H9 (cell line): ENCODE measurements at regions not wholly inside any gene's neighbourhood (a gene's known extent, or its start where the extent isn't known, plus 50 kb on each side); places are given as distances from the start of the nearest gene placed in this dataset.

Experiments used
- DNase-seq: peaks from one replicate; pipeline ENCODE4 v3.0.0-alpha.2; 2017
- H2AFZ ChIP-seq: one replicate; pipeline ENCODE4 v1.6.1; 2013; ENCODE audit warnings: mild to moderate bottlenecking, low read length, control low read depth, moderate library complexity
- H2AK5ac ChIP-seq: 2 replicates; pipeline ENCODE4 v1.6.1; 2013; ENCODE audit warnings: low read length, control low read depth, mixed read lengths; ENCODE audit not compliant: insufficient read length
- H2BK120ac ChIP-seq: one replicate; pipeline ENCODE4 v1.6.1; 2013; ENCODE audit warnings: low read depth, mild to moderate bottlenecking, low read length, control low read depth, inconsistent platforms; ENCODE audit not compliant: poor library complexity, severe bottlenecking
- H2BK12ac ChIP-seq: 2 replicates; pipeline ENCODE4 v1.6.1; 2013; ENCODE audit warnings: low read length, control low read depth, mixed read lengths, low read depth; ENCODE audit not compliant: insufficient read length
- H2BK15ac ChIP-seq: 2 replicates; pipeline ENCODE4 v1.6.1; 2013; ENCODE audit warnings: low read depth, low read length, control low read depth
- H2BK20ac ChIP-seq: one replicate; pipeline ENCODE4 v1.6.1; 2013; ENCODE audit warnings: low read depth, mild to moderate bottlenecking, low read length, control low read depth, inconsistent platforms; ENCODE audit not compliant: poor library complexity, severe bottlenecking
- H2BK5ac ChIP-seq: 2 replicates; pipeline ENCODE4 v1.6.1; 2013; ENCODE audit warnings: low read length, control low read depth, mixed read lengths; ENCODE audit not compliant: insufficient read length
- H3K14ac ChIP-seq: 2 replicates; pipeline ENCODE4 v1.6.1; 2013; ENCODE audit warnings: low read length, control low read depth; ENCODE audit not compliant: insufficient read depth
- H3K18ac ChIP-seq: 2 replicates; pipeline ENCODE4 v1.6.1; 2013; ENCODE audit warnings: low read depth, mild to moderate bottlenecking, mixed read lengths, low read length, control low read depth; ENCODE audit not compliant: insufficient read length
- H3K23ac ChIP-seq: 2 replicates; pipeline ENCODE4 v1.6.1; 2013; ENCODE audit warnings: low read length, control low read depth, mixed read lengths, low read depth; ENCODE audit not compliant: insufficient read length
- H3K23me2 ChIP-seq: 2 replicates; pipeline ENCODE4 v1.6.1; 2013; ENCODE audit warnings: low read depth, mild to moderate bottlenecking, mixed read lengths, low read length, control low read depth; ENCODE audit not compliant: insufficient read length, poor library complexity, severe bottlenecking
- H3K27ac ChIP-seq: 2 replicates; pipeline ENCODE4 v1.5.1; 2013; ENCODE audit warnings: low read length, control low read depth, mixed read lengths, low read depth; ENCODE audit not compliant: insufficient read length
- H3K27me3 ChIP-seq: 2 replicates; pipeline ENCODE4 v1.6.1; 2013; ENCODE audit warnings: low read length, control low read depth, inconsistent platforms; ENCODE audit not compliant: insufficient read depth
- H3K4ac ChIP-seq: 2 replicates; pipeline ENCODE4 v1.6.1; 2013; ENCODE audit warnings: low read depth, mild to moderate bottlenecking, control low read depth, inconsistent platforms, low read length, moderate library complexity
- H3K4me1 ChIP-seq: 2 replicates; pipeline ENCODE4 v1.6.1; 2013; ENCODE audit warnings: low read length, control low read depth, inconsistent platforms; ENCODE audit not compliant: insufficient read depth
- H3K4me2 ChIP-seq: 2 replicates; pipeline ENCODE4 v1.6.1; 2013; ENCODE audit warnings: low read length, control low read depth, mixed read lengths; ENCODE audit not compliant: insufficient read length, insufficient read depth
- H3K56ac ChIP-seq: 2 replicates; pipeline ENCODE4 v1.6.1; 2013; ENCODE audit warnings: low read depth, mild to moderate bottlenecking, mixed read lengths, low read length, control low read depth; ENCODE audit not compliant: insufficient read length
- H3K79me1 ChIP-seq: 2 replicates; pipeline ENCODE4 v1.6.1; 2013; ENCODE audit warnings: low read depth, mild to moderate bottlenecking, moderate library complexity, low read length, control low read depth, inconsistent platforms; ENCODE audit not compliant: insufficient read depth, poor library complexity, severe bottlenecking
- H3K79me2 ChIP-seq: 2 replicates; pipeline ENCODE4 v1.6.1; 2013; ENCODE audit warnings: low read length, control low read depth, inconsistent platforms; ENCODE audit not compliant: insufficient read depth
- H3K9ac ChIP-seq: 2 replicates; pipeline ENCODE4 v1.6.1; 2013; ENCODE audit warnings: low read length, control low read depth, mixed read lengths; ENCODE audit not compliant: insufficient read length; ENCODE audit errors: extremely low read depth
- H3K9me3 ChIP-seq: one replicate; pipeline ENCODE4 v1.6.1; 2013; ENCODE audit warnings: low read depth, low read length, inconsistent platforms; ENCODE audit not compliant: control insufficient read depth
- H3T11ph ChIP-seq: one replicate; pipeline ENCODE4 v1.6.1; 2013; ENCODE audit warnings: mild to moderate bottlenecking, low read length, control low read depth, inconsistent platforms
- H4K20me1 ChIP-seq: one replicate; pipeline ENCODE4 v1.6.1; 2013; ENCODE audit not compliant: control insufficient read depth, insufficient read length, insufficient read depth
- H4K5ac ChIP-seq: 2 replicates; pipeline ENCODE4 v1.6.1; 2013; ENCODE audit warnings: low read depth, mild to moderate bottlenecking, mixed read lengths, low read length, control low read depth; ENCODE audit not compliant: insufficient read length
- H4K8ac ChIP-seq: replicated peaks from 2 replicates; pipeline ENCODE4 v1.6.1; 2013; ENCODE audit warnings: low read length, control low read depth, mixed read lengths, low read depth; ENCODE audit not compliant: insufficient read length
- H4K91ac ChIP-seq: 2 replicates; pipeline ENCODE4 v1.6.1; 2013; ENCODE audit warnings: low read depth, mild to moderate bottlenecking, moderate library complexity, mixed read lengths, low read length, control low read depth; ENCODE audit not compliant: insufficient read length
- H3K27ac Mint-ChIP-seq, 3 experiments: 2 replicates in 2 of 3; 3 replicates in 1 of 3; pipeline ENCODE4 v1.8.0; 2020 to 2021; ENCODE audit warnings: mixed read lengths in 3 of 3, mild to moderate bottlenecking in 1 of 3, moderate library complexity in 1 of 3
- H3K27me3 Mint-ChIP-seq: 2 replicates; pipeline ENCODE4 v1.8.0; 2021; ENCODE audit warnings: low read depth, mild to moderate bottlenecking, moderate library complexity, mixed read lengths
- H3K36me3 Mint-ChIP-seq, 3 experiments: 2 replicates in 2 of 3; 3 replicates in 1 of 3; pipeline ENCODE4 v1.8.0; 2020 to 2021; ENCODE audit warnings: low read depth in 3 of 3, mixed read lengths in 3 of 3; ENCODE audit not compliant: insufficient read depth in 1 of 3
- H3K4me1 Mint-ChIP-seq, 2 experiments: 2 replicates each; pipeline ENCODE4 v1.8.0; 2020; ENCODE audit warnings: mixed read lengths in 2 of 2
- H3K4me3 Mint-ChIP-seq, 2 experiments: 2 replicates in 1 of 2; 3 replicates in 1 of 2; pipeline ENCODE4 v1.8.0; 2020 to 2021; ENCODE audit warnings: mild to moderate bottlenecking in 2 of 2, mixed read lengths in 2 of 2, moderate library complexity in 1 of 2
- H3K9me3 Mint-ChIP-seq, 2 experiments: 2 replicates in 1 of 2; 3 replicates in 1 of 2; pipeline ENCODE4 v1.8.0; 2020; ENCODE audit warnings: mild to moderate bottlenecking in 2 of 2, mixed read lengths in 2 of 2, moderate library complexity in 1 of 2
- CTCF ChIP-seq: fragments of 200-600 bp; sonication (generic); conservative IDR thresholded peaks from 3 replicates; pipeline ENCODE4 v1.8.0; 2021; ENCODE audit warnings: antibody characterized with exemption, mild to moderate bottlenecking
- WGBS: extraction: QIAGEN DNeasy Blood & Tissue Kit; methylation state at CpG from one replicate; pipeline ENCODE4 v1.1.7; 2013; ENCODE audit warnings: missing lambda C conversion rate, low lambda C conversion rate, mixed read lengths; ENCODE audit not compliant: insufficient read length; ENCODE audit errors: extremely low coverage; 5-methylcytosine and 5-hydroxymethylcytosine counted together

- no peaks in the 10 kb centered on the region for H3K79me2 ChIP-seq
- no peak overlapping the region for H2BK12ac ChIP-seq
- H3K23ac ChIP-seq = no peak overlapping the region
- no peak overlapping the region for H2BK120ac ChIP-seq
- no peak overlapping the region for H2BK20ac ChIP-seq
- no peaks in the 10 kb centered on the region for H3K27me3 Mint-ChIP-seq
- no peak overlapping the region for H3K4me3 Mint-ChIP-seq
- no peak overlapping the region for H2AK5ac ChIP-seq
- no peak overlapping the region; a peak in 1 of 7 replicates for H3K27ac Mint-ChIP-seq
- H3K4ac ChIP-seq = no peak overlapping the region
- H3K27me3 ChIP-seq = no peaks in the 10 kb centered on the region
- WGBS = no CpG with 5 or more reads among the region's 2 CpGs
- no peaks in the 10 kb centered on the region for H3K9me3 Mint-ChIP-seq
- H3K14ac ChIP-seq = no peak overlapping the region
- no peaks in the 10 kb centered on the region for H3K4me1 ChIP-seq
- H3K56ac ChIP-seq = no peak overlapping the region
- DNase-seq = no peak
- no peak for TF ChIP-seq CTCF
- no peak overlapping the region for H3K9ac ChIP-seq
- H2AFZ ChIP-seq = no peak overlapping the region
- no peak overlapping the region for H4K91ac ChIP-seq
- peaks cover 0 to 4% (median 2%) of the 10 kb centered on the region in 3 experiments; a peak in 4 of 7 replicates for H3K36me3 Mint-ChIP-seq
- no peak overlapping the region for H4K8ac ChIP-seq
- H3K27ac ChIP-seq = no peak overlapping the region
- H3K4me1 Mint-ChIP-seq = peaks cover 11% of the 10 kb centered on the region in 2 experiments
- no peaks in the 10 kb centered on the region for H3K23me2 ChIP-seq
- H3K9me3 ChIP-seq = no peaks in the 10 kb centered on the region
- no peak overlapping the region for H2BK15ac ChIP-seq
- no peak overlapping the region for H3T11ph ChIP-seq
- no peak overlapping the region for H3K4me2 ChIP-seq
- no peak overlapping the region for H3K18ac ChIP-seq
- H4K5ac ChIP-seq = no peak overlapping the region
- H2BK5ac ChIP-seq = no peak overlapping the region
- no peaks in the 10 kb centered on the region for H3K79me1 ChIP-seq
- no peaks in the 10 kb centered on the region for H4K20me1 ChIP-seq
These were observed 348.3 kb upstream of the FIGN start for GRCh38 chr2:164084066-164084465.
